ENCODE measurements at regions not wholly inside any gene's neighbourhood (a gene's known extent, or its start where the extent isn't known, plus 50 kb on each side); places are given as distances from the start of the nearest gene placed in this dataset.
"Not testable (repeated sequence)": the region's sequence is repeated elsewhere in the genome, so short reads cannot be mapped to it uniquely, and the experiment has no call there.

GRCh38 chr5:3339092-3339797 lies 256.4 kb upstream of the IRX1 start:
- DNase-seq: no peak

- no peak for DNase-seq
Measured at GRCh38 chr5:3337812-3338541, 257.7 kb upstream of the IRX1 start.

- DNase-seq: no peak
Measured at GRCh38 chr5:3336666-3337065, 259.0 kb upstream of the IRX1 start.

- DNase-seq: no peak
Measured at GRCh38 chr5:3335301-3335700, 260.3 kb upstream of the IRX1 start.

GRCh38 chr5:3333836-3334235 lies 261.8 kb upstream of the IRX1 start:
- no peak for DNase-seq

GRCh38 chr5:3333105-3333504 lies 262.5 kb upstream of the IRX1 start:
- DNase-seq: no peak

- no peak for DNase-seq
Measured at GRCh38 chr5:3331819-3332218, 263.8 kb upstream of the IRX1 start.

GRCh38 chr5:3330442-3330841 lies 265.2 kb upstream of the IRX1 start:
- no peak for DNase-seq

DNA sequence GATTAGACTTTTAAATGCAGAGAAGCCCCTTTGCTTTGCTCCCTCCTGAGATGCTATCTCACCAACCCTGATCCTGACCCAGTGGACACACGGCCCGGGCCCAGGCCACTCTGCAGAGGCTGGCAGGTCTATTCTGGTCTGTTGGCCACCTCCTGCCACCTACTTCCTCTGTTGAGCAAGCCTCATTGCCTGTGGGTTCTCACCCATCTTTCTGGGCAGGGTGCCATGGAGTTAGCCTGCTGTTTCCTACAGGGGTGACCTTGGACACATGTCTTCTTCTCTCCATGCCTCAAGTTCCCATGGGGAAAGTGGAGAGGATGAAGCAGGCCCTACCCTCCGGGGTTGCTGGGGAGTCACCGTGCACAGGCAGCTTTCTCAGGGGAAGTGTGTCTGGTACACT lies 266.2 kb upstream of the IRX1 start:
- no peak for DNase-seq

DNA sequence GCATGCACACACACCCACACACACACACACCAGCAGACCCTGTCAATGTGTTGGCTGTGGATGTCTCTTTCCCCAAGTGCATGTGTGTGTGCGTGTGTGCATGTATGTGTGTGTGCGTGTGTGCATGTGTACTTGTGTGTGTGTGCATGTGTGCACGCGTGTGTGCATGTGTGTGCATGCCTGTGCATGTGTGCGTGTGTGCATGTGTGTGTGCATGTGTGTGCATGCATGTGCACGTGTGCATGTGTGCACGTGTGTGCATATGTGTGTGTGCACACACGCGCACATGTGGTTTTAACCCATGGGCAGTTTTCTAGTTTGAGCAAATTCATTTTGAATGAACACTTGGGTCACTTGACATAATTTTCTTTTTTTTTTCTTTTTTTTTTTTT lies 268.8 kb upstream of the IRX1 start:
- DNase-seq: no peak

DNA sequence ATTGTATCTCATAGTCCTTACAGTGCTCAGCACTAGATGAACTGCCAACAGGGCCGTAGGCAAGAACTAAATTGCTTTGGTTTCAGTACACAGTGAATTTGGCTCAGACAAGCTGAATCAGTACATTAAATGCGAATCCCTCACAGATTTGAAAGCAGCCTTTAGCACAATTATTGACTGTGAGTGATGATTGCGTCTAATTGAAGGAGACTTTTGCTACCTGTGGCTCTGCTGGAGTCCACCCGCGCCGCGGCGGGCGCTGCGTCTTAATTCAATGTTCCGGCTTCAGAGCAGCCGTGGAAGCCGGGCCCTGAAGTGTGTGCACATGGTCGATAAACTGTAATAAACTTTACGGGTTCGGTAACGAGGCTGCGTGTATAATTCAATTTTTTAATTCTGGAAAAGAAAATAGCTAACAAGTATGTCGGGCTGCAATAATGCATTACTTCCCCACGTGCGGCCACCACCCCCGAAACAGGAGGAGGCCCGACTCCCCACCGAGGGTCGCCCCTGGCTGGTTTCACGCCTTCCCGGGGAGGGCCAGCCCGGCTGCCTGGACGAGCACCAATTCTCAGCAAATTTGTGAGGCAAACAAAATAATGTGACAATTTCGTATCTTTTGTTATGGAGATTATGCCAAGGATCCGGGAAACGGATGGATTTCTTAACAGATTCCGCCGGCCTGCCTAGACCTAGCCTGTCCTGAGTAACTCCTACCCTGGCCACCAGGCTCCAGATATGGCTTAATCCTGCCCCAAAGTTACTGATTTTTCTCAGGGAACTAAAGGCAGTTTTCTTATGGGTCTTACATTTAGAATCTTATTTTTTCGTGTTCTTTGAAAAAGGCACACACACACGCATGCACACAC lies 269.4 kb upstream of the IRX1 start:
- DNase-seq: no peak

DNA sequence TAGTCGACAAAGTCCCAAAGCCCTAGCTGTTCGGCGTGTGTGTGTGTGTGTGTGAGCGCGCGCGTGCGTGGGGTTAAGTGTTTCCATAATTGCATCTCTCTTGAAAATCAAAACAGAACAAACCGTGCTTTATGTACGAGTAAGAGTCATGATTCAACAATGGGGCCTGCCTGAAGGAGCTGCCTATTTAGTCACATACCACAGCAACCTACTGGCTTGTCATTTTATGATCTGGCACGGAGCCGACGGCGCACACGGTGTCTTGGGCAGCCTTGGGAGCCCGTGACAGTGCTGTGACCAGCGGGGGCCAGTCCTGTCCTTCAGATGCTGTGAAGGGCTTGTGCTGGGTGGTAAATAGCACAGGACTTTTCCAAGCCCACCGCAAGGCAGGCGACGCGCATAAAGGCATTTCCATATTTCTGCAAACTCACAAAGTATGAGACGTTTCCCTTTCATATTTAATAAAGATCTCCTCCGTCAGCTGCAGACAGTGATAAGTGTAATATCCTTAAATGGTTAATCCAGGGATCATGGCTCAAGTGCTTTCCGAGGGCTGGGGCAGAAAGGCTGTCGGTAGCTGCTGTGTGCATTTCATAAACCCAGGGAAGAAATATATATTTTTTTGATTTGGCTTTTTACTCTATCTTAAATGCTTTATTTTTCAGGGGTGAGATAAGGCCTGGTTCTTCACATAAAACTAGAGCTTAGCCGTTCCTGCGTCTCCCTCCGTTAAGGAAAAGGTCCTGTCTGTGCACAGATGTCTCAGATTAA lies 270.2 kb upstream of the IRX1 start:
- DNase-seq: no peak

DNA sequence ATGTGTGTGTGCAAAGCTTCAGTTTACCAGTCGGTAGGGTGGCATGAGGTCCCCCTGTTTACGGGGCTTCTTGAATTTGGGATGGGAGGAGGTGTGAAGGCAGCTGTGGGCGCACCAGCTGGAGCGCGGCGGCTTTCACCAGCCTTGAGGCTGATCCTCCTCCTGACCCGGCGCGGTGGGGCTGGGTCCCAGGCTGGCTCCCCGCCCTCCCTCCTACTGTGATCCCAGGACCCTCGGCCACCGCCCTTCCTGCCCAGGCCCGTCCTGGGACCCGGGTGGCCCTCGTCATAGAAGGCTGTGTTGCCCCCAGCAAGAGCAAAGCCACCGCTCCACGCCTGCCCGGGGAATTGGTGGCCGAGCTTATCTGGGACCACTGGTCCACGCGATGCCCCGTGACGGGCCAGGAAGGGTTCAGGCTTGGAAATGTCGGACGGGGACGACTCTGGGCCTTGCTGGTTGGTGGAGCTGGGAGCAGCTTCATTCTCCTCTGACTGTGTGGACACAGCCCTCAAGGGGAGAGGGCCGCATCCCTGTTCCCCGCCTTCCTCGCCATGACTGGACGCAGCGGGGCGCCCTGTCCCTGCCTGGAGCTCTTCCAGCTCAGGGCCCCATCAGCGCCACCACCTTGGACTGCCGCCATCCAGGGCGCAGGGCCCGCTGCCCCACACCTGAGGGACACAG lies 271.1 kb upstream of the IRX1 start:
- DNase-seq: no peak

- not testable (repeated sequence) for DNase-seq
Measured at GRCh38 chr5:3323966-3324365, 271.7 kb upstream of the IRX1 start.

- DNase-seq: no peak
Measured at GRCh38 chr5:3323144-3323543, 272.5 kb upstream of the IRX1 start.

DNA sequence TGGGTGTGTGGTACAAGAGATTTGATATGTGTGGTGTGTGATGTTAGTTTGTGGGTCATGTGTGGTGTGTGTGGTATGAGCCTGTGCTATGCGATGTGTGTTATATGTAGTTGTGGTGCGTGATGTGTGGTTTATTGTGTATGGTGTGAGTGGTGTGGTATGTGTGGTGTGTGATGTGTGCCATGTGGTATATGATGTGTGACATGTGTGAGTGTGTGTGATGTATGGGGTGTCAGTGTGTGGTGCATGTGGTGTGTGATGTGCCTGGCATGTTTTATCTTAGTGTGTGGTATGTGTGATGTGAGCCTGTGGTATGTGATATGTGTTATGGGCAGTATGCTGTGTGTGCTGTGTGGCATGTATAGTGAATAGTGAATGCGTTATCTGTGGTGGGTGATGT lies 273.0 kb upstream of the IRX1 start:
- DNase-seq: no peak

DNA sequence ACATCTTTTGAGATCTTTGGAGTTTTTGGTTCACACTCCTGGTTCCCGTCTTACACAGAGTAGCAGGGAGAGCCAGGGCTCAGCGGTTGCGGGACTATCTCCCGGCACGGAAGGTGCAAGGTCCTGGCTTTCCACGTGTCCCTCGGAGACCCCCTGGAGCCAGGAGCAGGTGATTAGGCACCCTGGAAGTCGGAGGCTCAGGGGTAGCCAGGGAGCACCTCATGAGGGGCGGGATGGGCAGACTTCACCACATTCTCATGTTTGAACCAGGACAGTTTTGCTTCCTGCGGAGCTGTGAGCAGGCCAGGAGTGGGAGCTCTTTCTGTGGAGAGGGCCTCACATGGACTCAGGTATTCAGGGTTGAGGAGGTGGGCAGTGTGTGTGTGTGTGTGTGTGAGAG lies 273.7 kb upstream of the IRX1 start:
- no peak for DNase-seq

DNA sequence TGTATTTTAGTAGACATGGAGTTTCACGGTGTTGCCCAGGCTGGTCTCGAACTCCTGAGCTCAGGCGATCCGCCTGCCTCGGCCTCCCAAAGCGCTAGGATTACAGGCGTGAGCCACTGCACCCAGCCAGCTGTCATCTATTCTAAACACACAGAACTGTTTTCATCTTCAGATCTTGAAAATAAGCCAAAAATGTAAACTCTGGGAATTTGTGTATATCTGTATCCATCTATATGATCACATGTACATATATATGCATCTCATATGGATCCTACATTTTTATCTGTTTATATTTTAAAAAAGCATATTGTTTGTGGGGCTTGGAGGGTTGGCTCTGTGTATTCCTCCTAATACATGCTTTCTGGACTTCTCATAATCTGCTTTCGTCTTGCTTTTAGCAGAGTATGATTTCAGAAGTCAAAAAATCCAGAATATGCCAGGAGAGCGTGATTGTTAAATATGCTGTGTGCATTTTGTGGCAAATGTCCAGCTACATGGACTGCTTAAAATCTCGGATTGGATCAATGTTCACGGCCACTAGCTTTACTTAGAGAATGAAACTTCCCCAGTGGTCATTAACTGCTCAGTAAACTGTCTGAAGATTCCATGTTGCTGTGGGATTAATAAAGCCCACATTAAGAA lies 274.4 kb upstream of the IRX1 start:
- DNase-seq: no peak

DNA sequence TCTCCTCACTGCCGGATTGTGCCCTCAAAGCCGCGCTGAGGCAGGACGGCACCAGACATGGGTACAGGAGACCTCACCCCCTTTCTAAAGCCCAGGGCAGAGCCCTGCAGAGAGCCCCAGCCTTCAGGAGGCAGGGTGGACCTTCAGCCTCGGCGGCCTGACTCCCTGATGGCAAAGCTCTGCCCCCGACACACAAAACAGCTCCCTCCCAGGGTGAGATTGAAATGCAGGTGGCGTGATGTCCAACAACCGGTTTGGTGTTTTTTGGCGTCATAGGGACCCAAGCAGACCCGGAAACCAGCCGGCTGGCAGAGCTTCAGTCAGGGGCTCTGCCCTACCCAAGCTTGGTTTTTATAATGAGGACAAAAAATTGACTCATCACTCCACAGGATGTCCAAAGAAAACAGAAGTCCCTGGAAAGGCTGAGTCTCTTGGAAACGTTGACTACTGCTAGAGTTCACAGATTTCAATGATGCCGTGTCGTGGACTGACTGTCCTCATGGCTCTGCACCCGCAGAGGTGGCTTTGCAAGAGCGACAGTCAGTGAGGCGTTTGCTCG lies 275.2 kb upstream of the IRX1 start:
- DNase-seq: no peak

GRCh38 chr5:3317051-3317795 lies 278.4 kb upstream of the IRX1 start:
- no peak for DNase-seq

DNA sequence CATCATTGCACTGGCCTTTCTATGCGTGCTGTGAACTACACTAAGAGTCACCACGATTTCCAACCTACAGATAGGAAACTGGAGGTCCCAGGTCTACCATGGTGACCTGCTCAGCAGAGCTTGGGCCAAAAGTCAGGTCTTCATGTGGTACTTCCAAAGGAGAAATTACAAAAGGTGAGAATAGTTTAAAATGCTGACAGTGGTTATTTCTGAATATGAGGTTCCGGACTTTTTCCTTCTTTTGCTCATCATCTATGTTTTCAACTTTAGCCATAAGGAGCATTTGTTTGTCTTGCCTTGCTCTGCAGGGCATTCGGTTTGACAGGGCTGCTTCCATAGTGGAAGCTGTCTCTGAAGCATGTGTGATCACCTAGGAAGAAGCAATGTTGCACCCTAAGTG lies 282.1 kb upstream of the IRX1 start:
- DNase-seq: no peak

All from DMS53 (cell line).